Panc1 (cell line): ENCODE measurements at regions not wholly inside any gene's neighbourhood (a gene's known extent, or its start where the extent isn't known, plus 50 kb on each side); places are given as distances from the start of the nearest gene placed in this dataset.

Experiments
- ATAC-seq: fragments of 200-7000 bp; cut with Tn5 transposase; 2 replicates; pipeline ENCODE4 v1.9.1; 2020; ENCODE audit warnings: mild to moderate bottlenecking, moderate library complexity
- BruUV-seq: library from RNA; stranded (reverse); fragments of 400-500 nt; replicated peaks from 2 replicates; lab custom pipeline; 2021; lab: Mats Ljungman, UMichigan
- CTCF ChIA-PET: fragments of 300-600 bp; sonication (Branson Sonifier 250); formaldehyde crosslinking; loops from one replicate; lab custom pipeline; 2022; ENCODE audit warnings: antibody characterized with exemption; lab: Charles Lee
- POLR2A ChIA-PET: fragments of 300-600 bp; sonication (Branson Sonifier 250); formaldehyde crosslinking; loops from one replicate; lab custom pipeline; 2022; ENCODE audit warnings: antibody characterized with exemption; lab: Charles Lee
- DNase-seq: peaks from one replicate; pipeline ENCODE4 v3.0.0-alpha.2; 2010; ENCODE audit warnings: low read depth, low spot score
- H3K27ac ChIP-seq: 2 replicates; pipeline ENCODE4 v1.5.1; 2011; ENCODE audit warnings: mild to moderate bottlenecking, low read length, inconsistent platforms
- H3K27me3 ChIP-seq: fragments of 200-500 bp; sonication (Bioruptor generic); 2 replicates; pipeline ENCODE4 v1.6.0; 2014; ENCODE audit warnings: low read length, inconsistent platforms; ENCODE audit not compliant: control insufficient read depth, insufficient read depth
- H3K36me3 ChIP-seq: fragments of 200-500 bp; sonication (Bioruptor generic); 2 replicates; pipeline ENCODE4 v1.5.1; 2014; ENCODE audit warnings: inconsistent platforms, mild to moderate bottlenecking, low read length, moderate library complexity; ENCODE audit not compliant: control insufficient read depth, insufficient read depth
- H3K4me1 ChIP-seq: 2 replicates; pipeline ENCODE4 v1.5.1; 2011; ENCODE audit warnings: inconsistent platforms, mild to moderate bottlenecking, low read length, moderate library complexity; ENCODE audit not compliant: control insufficient read depth, insufficient read depth
- H3K4me3 ChIP-seq, 2 experiments: 2 replicates each; pipeline ENCODE4 v1.5.1; 2011 to 2012; ENCODE audit warnings: low read depth in 2 of 2, low read length in 2 of 2, mild to moderate bottlenecking in 2 of 2, inconsistent platforms in 1 of 2, moderate library complexity in 1 of 2
- H3K9me3 ChIP-seq: fragments of 200-500 bp; sonication (Bioruptor generic); 2 replicates; pipeline ENCODE4 v1.5.1; 2014; ENCODE audit warnings: low read depth, mild to moderate bottlenecking, inconsistent platforms, low read length, moderate library complexity; ENCODE audit not compliant: control insufficient read depth, insufficient read depth
- CTCF ChIP-seq: fragments of 450-650 bp; IDR thresholded peaks from 2 replicates; pipeline ENCODE4 v1.5.1; 2017; ENCODE audit warnings: mild to moderate bottlenecking
- POLR2AphosphoS5 ChIP-seq: IDR thresholded peaks from 2 replicates; pipeline ENCODE4 v1.6.1; 2012; ENCODE audit warnings: mild to moderate bottlenecking, low read depth, low read length, moderate library complexity
- REST ChIP-seq, 2 experiments: IDR thresholded peaks; 2 replicates each; pipeline ENCODE4 v1.6.1; 2011 to 2012; ENCODE audit warnings: low read depth in 2 of 2, control low read depth in 1 of 2, low read length in 1 of 2, mild to moderate bottlenecking in 1 of 2, moderate library complexity in 1 of 2; ENCODE audit not compliant: insufficient read depth in 1 of 2
- SIN3A ChIP-seq: IDR thresholded peaks from 2 replicates; pipeline ENCODE4 v1.6.1; 2012; ENCODE audit warnings: low read depth, mild to moderate bottlenecking, low read length, moderate library complexity, borderline replicate concordance; ENCODE audit not compliant: insufficient read depth
- TCF7L2 ChIP-seq: IDR thresholded peaks from 2 replicates; pipeline ENCODE4 v1.6.1; 2011; ENCODE audit warnings: mild to moderate bottlenecking, low read depth, low read length, inconsistent platforms
- in situ Hi-C: cut with HindIII; loops from 2 replicates; pipeline ENCODE4 v1.10.0; 2016; ENCODE audit warnings: low sequenced_read_pairs, low pct_unique_long_range_greater_than_20kb
- intact Hi-C: fragments of 100-400 bp; cut with micrococcal nuclease; formaldehyde crosslinking; loops from one replicate; pipeline ENCODE4 v1.10.0; 2022; ENCODE audit not compliant: unreplicated experiment

GRCh38 chr5:152801886-152802285 lies 396.8 kb upstream of the NMUR2 start:
- no peak overlapping the region for H3K27ac ChIP-seq
- no peaks in the 10 kb centered on the region for H3K27me3 ChIP-seq
- intact Hi-C loops = no loop called here
- CTCF ChIA-PET = no interaction called here
- TF ChIP-seq TCF7L2 (no peak), SIN3A (no peak), POLR2AphosphoS5 (no peak), REST (IDR thresholded peaks at IDR 0.05; ENCODE audit: insufficient read depth in 1 of 2, low read depth in 2 of 2, low read length in 1 of 2) (no peak), CTCF (no peak)
- POLR2A ChIA-PET = no interaction called here
- DNase-seq (no peak), ATAC-seq (no peak)
- no peaks in the 10 kb centered on the region for H3K36me3 ChIP-seq
- in situ Hi-C loops = no loop called here
- H3K4me3 ChIP-seq = no peak overlapping the region
- no peaks in the 10 kb centered on the region for H3K4me1 ChIP-seq
- BruUV-seq = no TSS peak
- no peaks in the 10 kb centered on the region for H3K9me3 ChIP-seq

GRCh38 chr5:152804179-152804578 lies 399.1 kb upstream of the NMUR2 start:
- Histone ChIP-seq H3K27ac (no peak overlapping the region), H3K4me3 (no peak overlapping the region), H3K4me1 (no peaks in the 10 kb centered on the region), H3K9me3 (no peaks in the 10 kb centered on the region), H3K36me3 (no peaks in the 10 kb centered on the region), H3K27me3 (no peaks in the 10 kb centered on the region)
- in situ Hi-C loops (no loop called here), intact Hi-C loops (no loop called here)
- ATAC-seq (no peak), DNase-seq (no peak)
- no TSS peak for BruUV-seq
- POLR2A ChIA-PET = no interaction called here
- CTCF ChIA-PET = no interaction called here
- TF ChIP-seq REST (IDR thresholded peaks at IDR 0.05; ENCODE audit: insufficient read depth in 1 of 2, low read depth in 2 of 2, low read length in 1 of 2) = no peak
- TF ChIP-seq CTCF = no peak
- no peak for TF ChIP-seq TCF7L2
- TF ChIP-seq SIN3A = no peak
- no peak for TF ChIP-seq POLR2AphosphoS5
